Prostate gland (tissue), 2 donors: ENCODE measurements at regions not wholly inside any gene's neighbourhood (a gene's known extent, or its start where the extent isn't known, plus 50 kb on each side); places are given as distances from the start of the nearest gene placed in this dataset.

Experiments
- DNase-seq: peaks from one replicate; pipeline ENCODE4 v3.0.0-alpha.2; 2019; ENCODE audit warnings: low spot score
- H3K27ac ChIP-seq, 2 donors: fragments of 200-600 bp; sonication (generic); 2 replicates each; pipeline ENCODE4 v1.5.1; 2017 to 2019
- H3K27me3 ChIP-seq: fragments of 200-600 bp; sonication (generic); replicated peaks from 2 replicates; pipeline ENCODE4 v1.5.1; 2019; ENCODE audit not compliant: insufficient read depth
- H3K36me3 ChIP-seq, 2 donors: fragments of 200-600 bp; sonication (generic); 1 replicate in 1 of 2; 2 replicates in 1 of 2; pipeline versions ENCODE4 v1.5.1 to v1.8.1; 2017 to 2019
- H3K4me1 ChIP-seq: fragments of 200-600 bp; sonication (generic); replicated peaks from 2 replicates; pipeline ENCODE4 v1.5.1; 2019
- H3K4me3 ChIP-seq, 2 donors: fragments of 200-600 bp; sonication (generic); 2 replicates each; pipeline ENCODE4 v1.5.1; 2017 to 2019
- H3K9me3 ChIP-seq: fragments of 200-600 bp; sonication (generic); 2 replicates; pipeline ENCODE4 v1.5.1; 2017
- POLR2A ChIP-seq: fragments of 450-650 bp; IDR thresholded peaks from one replicate; pipeline ENCODE4 v1.6.1; 2016; ENCODE audit warnings: antibody characterized with exemption, mild to moderate bottlenecking
- POLR2AphosphoS5 ChIP-seq: sonication (generic); formaldehyde crosslinking; IDR thresholded peaks from one replicate; pipeline ENCODE4 v1.6.1; 2017; ENCODE audit warnings: antibody characterized with exemption
- WGBS: methylation state at CpG from one replicate; pipeline ENCODE4 v1.1.5; 2018; 5-methylcytosine and 5-hydroxymethylcytosine counted together
- intact Hi-C: fragments of 100-400 bp; cut with DNase I; formaldehyde crosslinking; loops from one replicate; pipeline ENCODE4 v1.14.2; 2022
- TF ChIP-seq, protein P1 (sequence below), 4 experiments: fragments of 200-600 bp in 2 of 4; fragments of 450-650 bp in 2 of 4; sonication (generic) in 2 of 4; IDR thresholded peaks; 1 replicate in 3 of 4; 2 replicates in 1 of 4; pipeline ENCODE4 v1.5.1; 2016 to 2019; ENCODE audit warnings: antibody characterized with exemption in 4 of 4, mild to moderate bottlenecking in 2 of 4, moderate library complexity in 2 of 4

DNA sequence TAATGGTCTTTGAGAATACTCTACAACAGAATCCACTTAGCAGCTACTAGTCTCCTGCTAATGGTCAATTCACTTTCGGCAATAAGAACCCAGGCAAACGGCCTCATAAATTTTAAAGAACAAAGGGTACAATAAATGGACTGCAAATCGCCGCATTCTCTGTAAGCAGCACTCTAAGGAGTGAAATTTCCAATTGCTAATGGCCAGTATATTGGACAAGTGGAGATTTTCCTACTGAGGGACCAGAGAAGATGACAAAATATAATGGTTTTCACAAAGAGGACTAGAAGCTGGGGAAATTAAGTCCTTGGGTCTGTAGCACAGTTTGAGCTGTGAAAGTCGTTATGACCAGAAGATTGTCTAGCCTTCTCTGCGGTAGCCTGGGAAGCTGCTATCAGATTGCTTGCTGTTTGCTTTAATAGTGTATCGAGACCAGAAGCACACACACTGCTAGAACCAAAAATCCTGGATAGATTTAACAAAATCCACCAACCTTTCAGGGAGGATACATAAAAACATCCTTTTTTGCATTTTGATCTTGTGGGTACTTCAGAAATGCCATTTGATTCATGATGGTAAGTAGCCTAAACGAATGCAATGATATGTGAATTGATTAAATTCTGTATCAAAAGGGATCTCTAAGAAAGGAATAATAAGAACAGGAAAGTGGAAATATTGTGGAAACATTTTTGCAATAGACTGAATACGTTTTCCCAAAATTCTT lies 53.6 kb upstream of the ATP8B1 start:
- Histone ChIP-seq H3K4me3 (no peak overlapping the region), H3K4me1 (no peaks in the 10 kb centered on the region), H3K27ac (no peak overlapping the region), H3K36me3 (no peaks in the 10 kb centered on the region), H3K27me3 (no peaks in the 10 kb centered on the region), H3K9me3 (no peaks in the 10 kb centered on the region)
- no peak for DNase-seq
- intact Hi-C loops, result no loop called here
- TF ChIP-seq POLR2AphosphoS5 (no peak), POLR2A (no peak)
- TF ChIP-seq, protein P1, sequence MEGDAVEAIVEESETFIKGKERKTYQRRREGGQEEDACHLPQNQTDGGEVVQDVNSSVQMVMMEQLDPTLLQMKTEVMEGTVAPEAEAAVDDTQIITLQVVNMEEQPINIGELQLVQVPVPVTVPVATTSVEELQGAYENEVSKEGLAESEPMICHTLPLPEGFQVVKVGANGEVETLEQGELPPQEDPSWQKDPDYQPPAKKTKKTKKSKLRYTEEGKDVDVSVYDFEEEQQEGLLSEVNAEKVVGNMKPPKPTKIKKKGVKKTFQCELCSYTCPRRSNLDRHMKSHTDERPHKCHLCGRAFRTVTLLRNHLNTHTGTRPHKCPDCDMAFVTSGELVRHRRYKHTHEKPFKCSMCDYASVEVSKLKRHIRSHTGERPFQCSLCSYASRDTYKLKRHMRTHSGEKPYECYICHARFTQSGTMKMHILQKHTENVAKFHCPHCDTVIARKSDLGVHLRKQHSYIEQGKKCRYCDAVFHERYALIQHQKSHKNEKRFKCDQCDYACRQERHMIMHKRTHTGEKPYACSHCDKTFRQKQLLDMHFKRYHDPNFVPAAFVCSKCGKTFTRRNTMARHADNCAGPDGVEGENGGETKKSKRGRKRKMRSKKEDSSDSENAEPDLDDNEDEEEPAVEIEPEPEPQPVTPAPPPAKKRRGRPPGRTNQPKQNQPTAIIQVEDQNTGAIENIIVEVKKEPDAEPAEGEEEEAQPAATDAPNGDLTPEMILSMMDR (IDR thresholded peaks at IDR 0.05), result no peak
- WGBS, result 58% methylated on average over 9 of the region's 9 CpGs

- Histone ChIP-seq H3K4me3 (no peak overlapping the region), H3K27ac (no peak overlapping the region), H3K4me1 (no peaks in the 10 kb centered on the region), H3K36me3 (no peaks in the 10 kb centered on the region), H3K9me3 (no peaks in the 10 kb centered on the region), H3K27me3 (no peaks in the 10 kb centered on the region)
- DNase-seq, result no peak
- TF ChIP-seq, protein P1 (IDR thresholded peaks at IDR 0.05), result no peak
- TF ChIP-seq POLR2A (no peak), POLR2AphosphoS5 (no peak)
- intact Hi-C loops, result no loop called here
- WGBS, result 82% methylated on average over 3 of the region's 3 CpGs
Observed at GRCh38 chr18:57856128-57856527, 53.0 kb upstream of the ATP8B1 start.

GRCh38 chr18:57855551-57855950 lies 52.4 kb upstream of the ATP8B1 start:
- no peak overlapping the region for H3K27ac ChIP-seq
- intact Hi-C loops, result no loop called here
- H3K4me3 ChIP-seq, result no peak overlapping the region
- H3K4me1 ChIP-seq, result no peaks in the 10 kb centered on the region
- no peak for DNase-seq
- TF ChIP-seq POLR2A (no peak), POLR2AphosphoS5 (no peak)
- TF ChIP-seq, protein P1 (IDR thresholded peaks at IDR 0.05), result no peak
- WGBS, result 90% methylated on average over 2 of the region's 2 CpGs
- H3K27me3 ChIP-seq, result no peaks in the 10 kb centered on the region
- H3K36me3 ChIP-seq, result no peaks in the 10 kb centered on the region
- H3K9me3 ChIP-seq, result no peaks in the 10 kb centered on the region

GRCh38 chr18:57854726-57855125 lies 51.6 kb upstream of the ATP8B1 start:
- DNase-seq, result no peak
- intact Hi-C loops, result no loop called here
- no peaks in the 10 kb centered on the region for H3K4me1 ChIP-seq
- H3K27ac ChIP-seq, result no peak overlapping the region
- 36% methylated on average over 3 of the region's 3 CpGs for WGBS
- no peaks in the 10 kb centered on the region for H3K36me3 ChIP-seq
- no peaks in the 10 kb centered on the region for H3K27me3 ChIP-seq
- H3K4me3 ChIP-seq, result no peak overlapping the region
- TF ChIP-seq, protein P1 (IDR thresholded peaks at IDR 0.05), result no peak
- TF ChIP-seq POLR2A (no peak), POLR2AphosphoS5 (no peak)
- no peaks in the 10 kb centered on the region for H3K9me3 ChIP-seq

DNA sequence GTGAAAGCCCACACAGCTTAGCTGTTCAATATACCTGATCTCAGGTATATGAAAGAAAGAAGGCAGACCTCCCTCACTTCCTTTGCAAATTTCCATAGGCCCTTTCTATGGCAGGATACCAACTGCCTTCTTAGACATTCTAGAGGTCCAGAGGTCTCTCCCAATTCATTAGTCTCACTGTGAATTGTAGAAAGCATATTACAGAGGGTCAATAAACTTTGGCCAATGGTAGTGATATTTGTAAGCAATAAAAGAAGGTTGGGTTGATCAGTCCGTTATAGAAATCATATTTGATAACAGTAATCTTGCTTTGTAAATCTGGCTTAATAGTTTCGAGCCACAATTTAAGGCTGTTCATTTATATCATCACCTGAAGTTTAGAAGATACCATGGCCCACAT lies 50.7 kb upstream of the ATP8B1 start:
- H3K9me3 ChIP-seq, result no peaks in the 10 kb centered on the region
- no peak overlapping the region for H3K27ac ChIP-seq
- H3K4me3 ChIP-seq, result no peak overlapping the region
- no peaks in the 10 kb centered on the region for H3K27me3 ChIP-seq
- DNase-seq, result no peak
- no peaks in the 10 kb centered on the region for H3K4me1 ChIP-seq
- no peak for TF ChIP-seq POLR2A
- no peak for TF ChIP-seq POLR2AphosphoS5
- TF ChIP-seq, protein P1 (IDR thresholded peaks at IDR 0.05), result no peak
- WGBS, result 92% methylated on average over 2 of the region's 2 CpGs
- intact Hi-C loops, result no loop called here
- no peaks in the 10 kb centered on the region for H3K36me3 ChIP-seq
